Endothelial cell of umbilical vein (primary cell): ENCODE measurements at regions not wholly inside any gene's neighbourhood (a gene's known extent, or its start where the extent isn't known, plus 50 kb on each side); places are given as distances from the start of the nearest gene placed in this dataset.
"Not testable (repeated sequence)": the region's sequence is repeated elsewhere in the genome, so short reads cannot be mapped to it uniquely, and the experiment has no call there.

Source experiments
- BruUV-seq: library from RNA; stranded (reverse); fragments of 400-500 nt; replicated peaks from 2 replicates; lab custom pipeline; 2021; lab: Mats Ljungman, UMichigan
- CTCF ChIA-PET: fragments of 300-600, 350-600 bp; sonication (Branson Sonifier 250); formaldehyde crosslinking; loops from one replicate; lab custom pipeline; 2021; ENCODE audit warnings: antibody characterized with exemption, inconsistent platforms; lab: Charles Lee
- POLR2A ChIA-PET: fragments of 300-600, 350-600 bp; sonication (Branson Sonifier 250); formaldehyde crosslinking; loops from one replicate; lab custom pipeline; 2021; ENCODE audit warnings: antibody characterized with exemption, inconsistent platforms; lab: Charles Lee
- DNase-seq: peaks from one replicate; pipeline ENCODE4 v3.0.0-alpha.2; 2011; ENCODE audit warnings: low read depth, low spot score
- FAIRE-seq: peaks from 2 replicates; lab custom pipeline; 2011; peaks lifted over from hg19 to GRCh38; lab: Jason Lieb, UNC
- H2AFZ ChIP-seq: 2 replicates; pipeline ENCODE4 v1.6.0; 2012; ENCODE audit warnings: low read depth, low read length, control low read depth, inconsistent platforms
- H3K27ac ChIP-seq: 2 replicates; pipeline ENCODE4 v1.5.1; 2011; ENCODE audit warnings: low read depth, mild to moderate bottlenecking, control low read depth, low read length, moderate library complexity; ENCODE audit not compliant: insufficient read depth
- H3K27me3 ChIP-seq, 2 experiments: 2 replicates each; pipeline versions ENCODE4 v1.6.0 to v1.6.1; 2011; ENCODE audit warnings: low read length in 2 of 2, mixed read lengths in 1 of 2; ENCODE audit not compliant: control insufficient read depth in 2 of 2, insufficient read depth in 2 of 2
- H3K36me3 ChIP-seq, 2 experiments: 2 replicates in 1 of 2; 3 replicates in 1 of 2; pipeline ENCODE4 v1.5.1; 2011; ENCODE audit warnings: low read length in 2 of 2, mild to moderate bottlenecking in 1 of 2, moderate library complexity in 1 of 2; ENCODE audit not compliant: control insufficient read depth in 2 of 2, insufficient read depth in 2 of 2; ENCODE audit errors: extremely low read depth in 1 of 2
- H3K4me1 ChIP-seq: 3 replicates; pipeline ENCODE4 v1.5.1; 2011; ENCODE audit warnings: mild to moderate bottlenecking, low read length; ENCODE audit not compliant: control insufficient read depth, insufficient read depth; ENCODE audit errors: extremely low read depth
- H3K4me2 ChIP-seq: 2 replicates; pipeline ENCODE4 v1.6.1; 2011; ENCODE audit warnings: low read length, control low read depth, mixed read lengths; ENCODE audit not compliant: insufficient read depth
- H3K4me3 ChIP-seq, 3 experiments: fragments of 200-600 bp in 1 of 3; sonication (generic), shearing (Covaris generic) in 1 of 3; replicated peaks in 1 of 3; 2 replicates each; pipeline ENCODE4 v1.5.1; 2011 to 2016; ENCODE audit warnings: control low read depth in 3 of 3, low read length in 3 of 3, mild to moderate bottlenecking in 2 of 3, inconsistent platforms in 1 of 3, low read depth in 1 of 3, moderate library complexity in 1 of 3; ENCODE audit not compliant: insufficient read depth in 1 of 3
- H3K79me2 ChIP-seq: 2 replicates; pipeline ENCODE4 v1.6.0; 2012; ENCODE audit warnings: low read length, inconsistent platforms; ENCODE audit not compliant: control insufficient read depth, insufficient read depth
- H3K9ac ChIP-seq: replicated peaks from 2 replicates; pipeline ENCODE3; 2011; ENCODE audit warnings: low read length, control low read depth; ENCODE audit not compliant: insufficient read depth; ENCODE audit errors: extremely low read depth
- H3K9me1 ChIP-seq: replicated peaks from 3 replicates; pipeline ENCODE4 v1.6.0; 2011; ENCODE audit warnings: mild to moderate bottlenecking, low read length; ENCODE audit not compliant: control insufficient read depth, insufficient read depth; ENCODE audit errors: extremely low read depth
- H3K9me3 ChIP-seq: replicated peaks from 2 replicates; pipeline ENCODE4 v1.5.1; 2012; ENCODE audit warnings: low read length, inconsistent platforms; ENCODE audit not compliant: control insufficient read depth, insufficient read depth
- H4K20me1 ChIP-seq: replicated peaks from 2 replicates; pipeline ENCODE3; 2011; ENCODE audit warnings: mild to moderate bottlenecking, low read length; ENCODE audit not compliant: control insufficient read depth, insufficient read depth; ENCODE audit errors: extremely low read depth
- EZH2 ChIP-seq: IDR thresholded peaks from 2 replicates; pipeline ENCODE4 v1.6.1; 2012; ENCODE audit warnings: borderline replicate concordance, low read depth, mild to moderate bottlenecking, moderate library complexity, low read length, inconsistent platforms; ENCODE audit not compliant: severe bottlenecking
- FOS ChIP-seq: IDR thresholded peaks from 2 replicates; pipeline ENCODE4 v1.6.1; 2011; ENCODE audit warnings: mild to moderate bottlenecking, low read length, moderate library complexity, borderline replicate concordance; ENCODE audit not compliant: insufficient read depth
- GATA2 ChIP-seq: IDR thresholded peaks from 2 replicates; pipeline ENCODE4 v1.7.0; 2011; ENCODE audit warnings: low read depth, mild to moderate bottlenecking, moderate library complexity, mixed read lengths, low read length; ENCODE audit not compliant: insufficient read length, insufficient read depth
- JUN ChIP-seq: IDR thresholded peaks from 2 replicates; pipeline ENCODE4 v1.6.1; 2011; ENCODE audit warnings: borderline replicate concordance, low read depth; ENCODE audit not compliant: insufficient read length, insufficient read depth
- MYC ChIP-seq: IDR thresholded peaks from one replicate; pipeline ENCODE4 v1.6.1; 2011; ENCODE audit warnings: mild to moderate bottlenecking, low read depth, low read length
- POLR2A ChIP-seq: IDR thresholded peaks from 2 replicates; pipeline ENCODE4 v1.6.1; 2012; ENCODE audit warnings: low read depth, mild to moderate bottlenecking, control low read depth, low read length
- POLR2AphosphoS5 ChIP-seq: IDR thresholded peaks from 2 replicates; pipeline ENCODE4 v1.6.1; 2012; ENCODE audit warnings: low read depth, mild to moderate bottlenecking, control low read depth, low read length, moderate library complexity; ENCODE audit not compliant: insufficient read depth
- dilution Hi-C: fragments of 300-500 bp; cut with MboI; formaldehyde crosslinking; loops from one replicate; pipeline ENCODE4 v1.15.0; 2019; ENCODE audit warnings: low sequenced_read_pairs; ENCODE audit not compliant: extremely low pct_ligation_motif_present
- intact Hi-C: fragments of 100-400 bp; cut with micrococcal nuclease; formaldehyde crosslinking; loops from one replicate; pipeline ENCODE4 v1.10.0; 2022
- TF ChIP-seq, protein P1 (sequence below), 2 donors: IDR thresholded peaks; 1 replicate in 1 of 2; 2 replicates in 1 of 2; pipeline ENCODE4 v1.5.1; 2011; ENCODE audit warnings: low read length in 2 of 2, mild to moderate bottlenecking in 2 of 2, moderate library complexity in 2 of 2, control low read depth in 1 of 2, inconsistent platforms in 1 of 2, low read depth in 1 of 2; ENCODE audit not compliant: insufficient read depth in 1 of 2; ENCODE audit errors: extremely low read depth in 1 of 2
- TF ChIP-seq, protein P2 (sequence below): IDR thresholded peaks from 2 replicates; pipeline ENCODE4 v1.6.1; 2011; ENCODE audit not compliant: insufficient read depth, insufficient read length

DNA sequence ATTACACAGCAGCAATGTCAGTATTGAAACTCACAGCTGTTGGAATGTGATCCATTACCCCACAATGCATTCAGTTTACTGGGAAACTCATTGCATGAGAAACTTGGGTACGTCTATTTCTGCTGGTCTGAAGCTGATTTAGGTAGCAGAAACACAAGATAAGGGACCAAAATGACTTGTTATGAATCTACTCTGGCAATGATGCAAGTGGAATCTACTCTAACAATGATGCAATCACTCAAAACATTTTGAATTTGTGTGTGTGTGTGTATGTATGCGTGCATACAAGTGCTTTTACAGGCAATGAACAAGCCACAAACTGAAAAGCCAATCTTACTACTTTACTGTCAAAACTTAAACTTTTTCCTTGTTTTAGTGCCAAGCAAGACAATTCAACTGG lies 406.7 kb downstream of the ADCYAP1 start:
- intact Hi-C loops = no loop called here
- no peak for FAIRE-seq
- dilution Hi-C loops = no loop called here
- ChIA-PET CTCF (no interaction called here), POLR2A (no interaction called here)
- no peak for TF ChIP-seq MYC
- no peak for TF ChIP-seq POLR2A
- TF ChIP-seq POLR2AphosphoS5 = no peak
- TF ChIP-seq JUN = no peak
- TF ChIP-seq, protein P1, sequence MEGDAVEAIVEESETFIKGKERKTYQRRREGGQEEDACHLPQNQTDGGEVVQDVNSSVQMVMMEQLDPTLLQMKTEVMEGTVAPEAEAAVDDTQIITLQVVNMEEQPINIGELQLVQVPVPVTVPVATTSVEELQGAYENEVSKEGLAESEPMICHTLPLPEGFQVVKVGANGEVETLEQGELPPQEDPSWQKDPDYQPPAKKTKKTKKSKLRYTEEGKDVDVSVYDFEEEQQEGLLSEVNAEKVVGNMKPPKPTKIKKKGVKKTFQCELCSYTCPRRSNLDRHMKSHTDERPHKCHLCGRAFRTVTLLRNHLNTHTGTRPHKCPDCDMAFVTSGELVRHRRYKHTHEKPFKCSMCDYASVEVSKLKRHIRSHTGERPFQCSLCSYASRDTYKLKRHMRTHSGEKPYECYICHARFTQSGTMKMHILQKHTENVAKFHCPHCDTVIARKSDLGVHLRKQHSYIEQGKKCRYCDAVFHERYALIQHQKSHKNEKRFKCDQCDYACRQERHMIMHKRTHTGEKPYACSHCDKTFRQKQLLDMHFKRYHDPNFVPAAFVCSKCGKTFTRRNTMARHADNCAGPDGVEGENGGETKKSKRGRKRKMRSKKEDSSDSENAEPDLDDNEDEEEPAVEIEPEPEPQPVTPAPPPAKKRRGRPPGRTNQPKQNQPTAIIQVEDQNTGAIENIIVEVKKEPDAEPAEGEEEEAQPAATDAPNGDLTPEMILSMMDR (IDR thresholded peaks at IDR 0.05; ENCODE audit: extremely low read depth in 1 of 2, insufficient read depth in 1 of 2, low read depth in 1 of 2, low read length in 2 of 2) = no peak
- TF ChIP-seq GATA2 = no peak
- no peak for TF ChIP-seq FOS
- TF ChIP-seq EZH2 = no peak
- TF ChIP-seq, protein P2, sequence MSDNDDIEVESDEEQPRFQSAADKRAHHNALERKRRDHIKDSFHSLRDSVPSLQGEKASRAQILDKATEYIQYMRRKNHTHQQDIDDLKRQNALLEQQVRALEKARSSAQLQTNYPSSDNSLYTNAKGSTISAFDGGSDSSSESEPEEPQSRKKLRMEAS = no peak
- Histone ChIP-seq H3K4me2 (no peak overlapping the region), H3K9ac (no peak overlapping the region), H3K27ac (no peak overlapping the region), H3K4me3 (no peak overlapping the region), H3K4me1 (no peaks in the 10 kb centered on the region), H3K9me1 (no peaks in the 10 kb centered on the region), H3K36me3 (no peaks in the 10 kb centered on the region), H2AFZ (no peak overlapping the region), H4K20me1 (no peaks in the 10 kb centered on the region), H3K27me3 (no peaks in the 10 kb centered on the region), H3K9me3 (no peaks in the 10 kb centered on the region), H3K79me2 (no peaks in the 10 kb centered on the region)
- BruUV-seq = no TSS peak
- no peak for DNase-seq

DNA sequence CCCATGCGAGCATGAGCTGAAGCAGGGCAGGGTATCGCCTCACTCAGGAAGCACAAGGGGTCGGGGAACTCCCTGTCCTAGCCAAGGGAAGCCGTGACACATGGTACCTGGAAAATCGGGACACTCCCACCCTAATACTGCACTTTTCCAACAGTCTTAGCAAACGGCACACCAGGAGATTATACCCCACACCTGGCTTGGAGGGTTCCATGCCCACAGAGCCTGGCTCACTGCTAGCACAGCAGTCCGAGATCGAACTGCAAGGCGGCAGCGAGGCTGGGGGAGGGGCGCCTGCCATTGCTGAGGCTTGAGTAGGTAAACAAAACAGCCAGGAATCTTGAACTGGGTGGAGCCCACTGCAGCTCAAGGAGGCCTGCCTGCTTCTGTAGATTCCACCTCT lies 430.7 kb downstream of the ADCYAP1 start:
- H3K27ac ChIP-seq, H3K27me3 ChIP-seq, CTCF ChIA-PET, DNase-seq, BruUV-seq, intact Hi-C loops, H3K9ac ChIP-seq, H3K4me2 ChIP-seq, H3K9me3 ChIP-seq, H3K36me3 ChIP-seq, H3K4me1 ChIP-seq, H3K4me3 ChIP-seq, dilution Hi-C loops, POLR2A ChIA-PET, H3K79me2 ChIP-seq, H2AFZ ChIP-seq, FAIRE-seq, H3K9me1 ChIP-seq, H4K20me1 ChIP-seq: not testable (repeated sequence)
